Bronchial epithelial cell (primary cell): ENCODE measurements at regions not wholly inside any gene's neighbourhood (a gene's known extent, or its start where the extent isn't known, plus 50 kb on each side); places are given as distances from the start of the nearest gene placed in this dataset.

Experiments
- DNase-seq: peaks from one replicate; pipeline ENCODE4 v3.0.0-alpha.2; 2010; ENCODE audit warnings: low read depth
- FAIRE-seq: peaks from 2 replicates; lab custom pipeline; 2011; peaks lifted over from hg19 to GRCh38; lab: Jason Lieb, UNC
- H3K27me3 ChIP-seq: 2 replicates; pipeline ENCODE4 v1.5.1; 2011; ENCODE audit warnings: low read length; ENCODE audit not compliant: control insufficient read depth, insufficient read depth
- H3K36me3 ChIP-seq: 2 replicates; pipeline ENCODE4 v1.5.1; 2011; ENCODE audit warnings: low read length; ENCODE audit not compliant: control insufficient read depth, insufficient read depth
- H3K4me3 ChIP-seq: 2 replicates; pipeline ENCODE4 v1.5.1; 2011; ENCODE audit warnings: mild to moderate bottlenecking, low read depth, low read length, control low read depth
- TF ChIP-seq, protein P1 (sequence below): IDR thresholded peaks from 2 replicates; pipeline ENCODE4 v1.5.1; 2011; ENCODE audit warnings: mild to moderate bottlenecking, moderate library complexity, low read length, control low read depth, inconsistent platforms; ENCODE audit not compliant: insufficient read depth, severe bottlenecking

DNA sequence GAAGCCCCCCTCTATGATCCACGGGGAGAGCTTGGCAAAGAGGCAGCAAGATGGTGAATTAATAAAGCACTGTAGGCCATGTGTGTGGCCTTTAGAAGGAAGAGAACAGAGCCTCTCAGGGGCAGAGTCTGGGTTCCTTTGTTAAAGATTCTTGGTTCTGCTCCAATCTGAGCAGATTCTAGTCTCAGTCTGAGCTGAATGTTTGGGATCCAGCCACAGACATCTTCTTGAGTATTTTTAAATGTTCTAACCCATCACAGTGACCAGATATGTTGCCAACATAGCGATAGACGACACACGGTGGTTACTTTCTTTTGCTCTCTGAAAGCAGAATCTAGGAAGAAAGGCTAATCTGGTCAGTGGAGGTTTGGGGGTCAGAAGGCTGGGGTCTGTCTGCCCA lies 147.5 kb upstream of the GPR12 start:
- FAIRE-seq: peak; percentile 43
- DNase-seq: no peak
- no peaks in the 10 kb centered on the region for H3K36me3 ChIP-seq
- H3K4me3 ChIP-seq: no peak overlapping the region
- no peaks in the 10 kb centered on the region for H3K27me3 ChIP-seq
- TF ChIP-seq, protein P1, sequence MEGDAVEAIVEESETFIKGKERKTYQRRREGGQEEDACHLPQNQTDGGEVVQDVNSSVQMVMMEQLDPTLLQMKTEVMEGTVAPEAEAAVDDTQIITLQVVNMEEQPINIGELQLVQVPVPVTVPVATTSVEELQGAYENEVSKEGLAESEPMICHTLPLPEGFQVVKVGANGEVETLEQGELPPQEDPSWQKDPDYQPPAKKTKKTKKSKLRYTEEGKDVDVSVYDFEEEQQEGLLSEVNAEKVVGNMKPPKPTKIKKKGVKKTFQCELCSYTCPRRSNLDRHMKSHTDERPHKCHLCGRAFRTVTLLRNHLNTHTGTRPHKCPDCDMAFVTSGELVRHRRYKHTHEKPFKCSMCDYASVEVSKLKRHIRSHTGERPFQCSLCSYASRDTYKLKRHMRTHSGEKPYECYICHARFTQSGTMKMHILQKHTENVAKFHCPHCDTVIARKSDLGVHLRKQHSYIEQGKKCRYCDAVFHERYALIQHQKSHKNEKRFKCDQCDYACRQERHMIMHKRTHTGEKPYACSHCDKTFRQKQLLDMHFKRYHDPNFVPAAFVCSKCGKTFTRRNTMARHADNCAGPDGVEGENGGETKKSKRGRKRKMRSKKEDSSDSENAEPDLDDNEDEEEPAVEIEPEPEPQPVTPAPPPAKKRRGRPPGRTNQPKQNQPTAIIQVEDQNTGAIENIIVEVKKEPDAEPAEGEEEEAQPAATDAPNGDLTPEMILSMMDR: no peak

DNA sequence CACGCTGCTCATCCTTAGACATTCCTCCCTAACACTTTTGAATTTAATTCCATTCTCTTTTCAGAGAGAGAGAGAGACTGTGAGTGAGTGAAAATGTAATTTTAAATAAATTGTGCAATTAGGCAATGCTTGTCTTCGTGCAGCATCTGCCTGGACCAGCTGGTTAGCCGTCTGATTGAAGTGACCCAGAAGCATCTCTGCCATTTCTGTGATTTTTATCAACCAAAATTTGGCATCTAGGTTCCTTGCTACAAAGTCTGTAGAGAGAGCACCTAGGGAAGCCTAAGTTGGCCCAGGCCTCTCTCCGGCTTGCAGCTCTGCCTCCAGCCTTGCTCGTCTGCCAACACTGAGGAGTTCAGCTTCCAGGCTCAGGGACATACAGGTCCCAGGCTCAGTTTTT lies 138.6 kb upstream of the GPR12 start:
- FAIRE-seq (no peak), DNase-seq (no peak)
- H3K36me3 ChIP-seq: no peaks in the 10 kb centered on the region
- H3K4me3 ChIP-seq: no peak overlapping the region
- no peaks in the 10 kb centered on the region for H3K27me3 ChIP-seq
- TF ChIP-seq, protein P1: no peak

DNA sequence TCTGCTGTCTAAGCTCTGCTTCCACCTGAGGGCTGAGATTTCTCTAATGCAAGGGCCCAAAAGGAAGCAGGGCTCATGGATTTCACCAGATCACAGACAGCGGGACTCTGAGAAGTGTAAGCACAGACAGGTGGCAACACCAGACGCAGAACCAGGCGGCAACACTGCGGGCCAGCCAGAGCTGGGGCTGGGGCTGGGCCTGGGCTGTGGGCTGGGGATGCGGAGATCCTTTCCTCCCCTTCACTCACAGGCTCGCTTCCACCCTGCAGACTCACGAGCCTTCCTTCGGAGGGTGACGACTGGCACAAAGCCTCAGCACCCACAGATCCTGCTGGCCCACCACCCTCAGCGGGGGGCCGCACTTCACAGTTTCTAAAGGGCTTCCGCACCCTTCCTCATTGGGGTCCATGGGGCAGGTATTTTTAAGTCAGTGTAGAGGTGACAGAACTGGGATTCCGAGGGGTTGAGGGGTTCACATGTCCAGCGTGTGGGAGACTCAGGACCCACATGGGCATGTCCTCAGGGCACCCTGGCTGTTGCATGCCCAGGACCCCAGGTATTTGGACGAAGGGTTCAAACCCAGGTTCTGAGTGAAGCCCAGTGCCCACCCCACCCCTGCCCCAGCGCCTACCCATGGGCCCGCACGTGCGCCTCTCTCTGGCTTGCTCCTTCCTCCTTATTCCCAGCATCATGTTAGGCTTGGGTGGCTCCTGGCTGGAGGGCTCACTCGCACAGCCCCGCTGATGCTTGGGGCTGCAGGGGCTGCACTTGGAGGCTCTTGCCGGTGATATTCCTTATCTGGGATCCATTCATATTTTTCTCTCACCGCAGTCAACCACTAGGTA lies 137.3 kb upstream of the GPR12 start:
- DNase-seq: no peak
- TF ChIP-seq, protein P1: no peak
- no peak overlapping the region for H3K4me3 ChIP-seq
- no peaks in the 10 kb centered on the region for H3K27me3 ChIP-seq
- no peaks in the 10 kb centered on the region for H3K36me3 ChIP-seq
- FAIRE-seq: no peak

DNA sequence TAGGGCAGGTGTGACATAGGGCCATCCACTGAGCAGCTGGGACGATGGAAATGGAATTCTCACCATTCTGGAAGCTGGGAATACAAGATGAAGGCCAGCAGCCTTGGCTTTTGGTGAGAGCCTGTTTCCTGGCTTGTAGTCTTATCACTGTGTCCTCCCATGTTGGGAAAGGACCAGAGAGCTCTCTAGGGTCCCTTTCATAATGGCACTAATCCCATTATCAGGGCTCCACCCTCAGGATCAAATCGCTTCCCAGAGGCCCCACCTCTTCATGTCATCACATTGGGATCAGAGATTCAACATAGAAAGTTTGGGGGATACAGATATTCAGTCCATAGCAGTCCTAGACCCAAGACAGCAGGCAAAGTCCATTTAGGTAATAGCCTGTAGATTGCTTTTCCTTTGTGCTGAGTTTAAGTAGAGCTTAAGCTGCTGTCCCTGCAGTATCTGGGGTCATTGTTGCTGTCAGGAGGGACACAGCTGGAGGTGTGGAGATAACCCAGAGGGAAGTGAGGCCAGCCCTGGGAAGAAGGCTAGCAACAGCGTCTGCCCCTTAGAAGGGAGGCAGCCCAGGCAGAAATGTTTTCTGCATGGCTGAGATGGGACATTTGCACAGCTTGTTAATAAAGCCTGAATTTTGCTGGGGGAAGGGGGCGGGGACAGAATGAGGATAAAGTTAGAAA lies 136.5 kb upstream of the GPR12 start:
- H3K4me3 ChIP-seq: no peak overlapping the region
- no peak for FAIRE-seq
- no peak for DNase-seq
- no peaks in the 10 kb centered on the region for H3K27me3 ChIP-seq
- no peaks in the 10 kb centered on the region for H3K36me3 ChIP-seq
- TF ChIP-seq, protein P1: no peak

DNA sequence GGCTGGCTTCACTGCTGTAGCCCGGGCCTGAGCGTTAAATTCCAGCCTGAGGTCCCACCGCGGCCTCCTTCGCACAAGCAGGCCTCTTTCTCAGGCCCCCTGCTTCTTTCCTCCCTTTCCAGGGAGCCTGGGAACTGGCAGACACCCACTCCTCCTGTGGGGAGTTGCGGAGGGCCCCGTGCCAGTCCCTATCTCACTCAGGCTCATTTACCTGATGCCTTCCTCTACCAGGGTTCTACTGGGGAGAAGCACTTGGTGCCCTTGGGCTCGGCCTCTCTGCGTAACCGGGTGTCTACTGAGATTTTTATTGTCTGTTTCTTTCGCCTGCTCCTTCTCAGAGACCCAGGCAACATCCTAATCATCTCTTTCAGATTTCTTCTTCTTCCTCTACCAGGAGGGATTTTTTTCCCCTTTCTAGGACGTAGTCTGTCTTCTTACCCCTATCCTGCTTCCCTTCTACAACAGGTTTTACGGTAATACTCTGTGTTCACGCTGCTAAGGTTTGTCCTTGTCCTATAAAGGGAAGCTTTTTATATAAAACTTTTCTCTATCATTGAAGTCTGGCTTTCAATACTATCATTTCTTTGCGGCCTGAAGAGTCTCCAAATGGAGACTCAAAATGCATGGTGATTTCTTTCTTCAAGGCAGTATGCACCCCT lies 135.4 kb upstream of the GPR12 start:
- TF ChIP-seq, protein P1: no peak
- DNase-seq (no peak), FAIRE-seq (no peak)
- no peaks in the 10 kb centered on the region for H3K27me3 ChIP-seq
- H3K36me3 ChIP-seq: no peaks in the 10 kb centered on the region
- H3K4me3 ChIP-seq: no peak overlapping the region
